ENCODE measurements at regions not wholly inside any gene's neighbourhood (a gene's known extent, or its start where the extent isn't known, plus 50 kb on each side); places are given as distances from the start of the nearest gene placed in this dataset.

DNA sequence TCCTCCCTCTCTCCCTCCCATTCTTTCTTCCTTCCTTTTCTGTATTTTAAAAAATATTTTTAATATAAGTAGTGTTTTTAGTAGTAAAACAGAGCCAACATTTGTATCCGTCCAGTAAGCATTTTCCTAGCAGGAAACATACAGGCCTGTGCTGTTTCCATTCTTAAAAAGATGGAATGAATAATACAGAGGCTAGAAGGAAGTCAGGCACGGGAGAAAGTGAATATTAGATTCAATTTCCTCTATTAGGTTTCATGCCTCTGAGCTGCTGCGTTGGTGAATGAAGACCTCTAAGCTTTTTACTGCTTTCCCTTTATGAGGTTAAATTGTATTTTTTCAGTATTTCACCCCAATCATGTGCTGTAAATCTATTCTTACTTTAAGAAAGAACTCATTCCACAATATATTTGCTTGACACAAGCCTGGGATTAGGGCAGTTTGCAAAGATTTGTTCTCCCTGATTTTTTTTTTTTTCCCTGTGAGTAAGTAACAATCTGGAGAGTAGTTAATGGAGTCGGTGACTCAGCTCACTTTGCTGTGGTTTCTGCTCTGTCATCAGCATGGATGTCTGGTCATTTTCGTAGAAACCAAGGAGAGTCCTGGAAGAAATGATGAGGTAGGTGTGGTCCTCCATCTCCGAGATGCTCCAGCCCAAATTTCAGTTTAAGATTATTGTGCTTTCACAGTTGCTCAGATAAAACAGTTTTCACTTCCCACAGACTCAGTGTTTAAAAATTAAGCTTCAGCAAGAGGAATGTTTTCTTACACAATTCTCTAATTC lies 76.1 kb upstream of the PITRM1 start:
- intact Hi-C loops (cut with micrococcal nuclease): loop anchor here (1.0 to 5.0 kb wide), 6 partner anchors 204 to 1409 kb away; no protein-coding TSS in a partner anchor
- Histone ChIP-seq H3K27me3 (ENCODE audit: control insufficient read depth, insufficient read depth, low read length) (no peaks in the 10 kb centered on the region), H3K27ac (ENCODE audit: insufficient read depth, low read length) (peak overlapping the region; percentile 86), H3K4me1 (ENCODE audit: control insufficient read depth, insufficient read depth, low read length) (peaks cover 4% of the 10 kb centered on the region), H4K91ac (ENCODE audit: insufficient read depth, low read depth, low read length) (peak overlapping the region; percentile 37), H2AK9ac (replicated peaks; ENCODE audit: low read depth, low read length, poor library complexity) (no peak overlapping the region), H4K20me1 (ENCODE audit: insufficient read depth, low read length) (no peaks in the 10 kb centered on the region), H3K9me3 (ENCODE audit: control insufficient read depth, insufficient read depth, low read length) (no peaks in the 10 kb centered on the region), H4K5ac (ENCODE audit: low read depth, low read length) (peak overlapping the region; percentile 88), H3K4ac (ENCODE audit: low read depth, low read length) (peak overlapping the region; percentile 51), H3K79me1 (ENCODE audit: low read depth in 1 of 2, low read length in 2 of 2) (no peaks in the 10 kb centered on the region), H2BK20ac (ENCODE audit: low read depth, low read length) (peak overlapping the region; percentile 86), H3K9ac (ENCODE audit: low read depth, low read length) (peak overlapping the region; percentile 41), H3K18ac (ENCODE audit: low read depth, low read length) (peak overlapping the region; percentile 96), H3K36me3 (ENCODE audit: control insufficient read depth, insufficient read depth, low read length) (no peaks in the 10 kb centered on the region), H3K56ac (ENCODE audit: extremely low read depth, insufficient read depth, low read length) (peak overlapping the region; percentile 95), H2BK120ac (ENCODE audit: low read depth, low read length) (peak overlapping the region; percentile 80), H3K4me3 (ENCODE audit: insufficient read depth, low read depth, low read length) (peak overlapping the region; percentile 11; the same call in 1 of the 2 replicates), H3K9me1 (ENCODE audit: insufficient read depth, low read length) (peaks cover 5% of the 10 kb centered on the region), H2BK5ac (ENCODE audit: low read depth, low read length, poor library complexity, severe bottlenecking) (peak overlapping the region; percentile 81), H2AFZ (replicated peaks; ENCODE audit: low read length, poor library complexity) (no peak overlapping the region), H3K4me2 (ENCODE audit: low read depth, low read length) (peak overlapping the region; percentile 80), H2AK5ac (ENCODE audit: low read depth, low read length) (no peak overlapping the region), H3K23ac (ENCODE audit: low read depth, low read length) (peak overlapping the region; percentile 26), H4K8ac (ENCODE audit: low read depth in 2 of 2, low read length in 2 of 2) (peak overlapping the region; percentile 4 to 70), H3K14ac (replicated peaks; ENCODE audit: low read depth, low read length) (peak overlapping the region; percentile 45), H2BK15ac (ENCODE audit: low read depth, low read length) (peak overlapping the region; percentile 16)
- BruUV-seq (replicated peaks): no TSS peak
- POLR2A ChIA-PET (ENCODE audit: unreplicated experiment): interaction anchor here (0.6 to 0.8 kb wide), 4 partner anchors 23 to 473 kb away, joined by 3 to 9 read pairs (median 3); no protein-coding TSS in a partner anchor
- CTCF ChIA-PET: interaction anchor here (0.6 to 0.7 kb wide), 2 partner anchors 410 to 1477 kb away, joined by 3 to 7 read pairs; no protein-coding TSS in a partner anchor
- DNase-seq (peak; percentile 94), ATAC-seq (ENCODE audit: low read depth) (peak; percentile 95)
- WGBS, 2 experiments (ENCODE audit: extremely low coverage in 2 of 2, insufficient read length in 1 of 2): 0% methylated on average over 1 of the region's 6 CpGs; no CpG with 5 or more reads in 1 of the 2 experiments
- dilution Hi-C loops (cut with HindIII; ENCODE audit: low sequenced_read_pairs, unreplicated experiment): no loop called here
- TF ChIP-seq RAD21 (IDR thresholded peaks at IDR 0.05; ENCODE audit: low read length) (no peak; the same call in 1 of the 2 replicates), BHLHE40 (IDR thresholded peaks at IDR 0.05; ENCODE audit: low read depth, low read length) (0 out of 2 replicates have a peak, but pooled peaks have one; percentile 5), MAFK (IDR thresholded peaks at IDR 0.05; ENCODE audit: low read depth, low read length) (peak; percentile 72; the same call in 1 of the 2 replicates), CEBPB (IDR thresholded peaks at IDR 0.05; ENCODE audit: low read depth, low read length) (no peak), FOS (IDR thresholded peaks at IDR 0.05; ENCODE audit: low read depth, low read length) (peak; percentile 89), SMC3 (IDR thresholded peaks at IDR 0.05; ENCODE audit: low read depth, low read length) (no peak), NFE2L2 (IDR thresholded peaks at IDR 0.05; ENCODE audit: low read depth, low read length) (peak; percentile 78)
- in situ Hi-C loops (cut with MboI; ENCODE audit: low sequenced_read_pairs): loop anchor here (10.0 kb wide), 1 partner anchor 1516 kb away; no protein-coding TSS in a partner anchor
